A673 (cell line): ENCODE measurements at regions not wholly inside any gene's neighbourhood (a gene's known extent, or its start where the extent isn't known, plus 50 kb on each side); places are given as distances from the start of the nearest gene placed in this dataset.

Experiments used
- BruUV-seq: library from RNA; stranded (reverse); fragments of 400-500 nt; replicated peaks from 2 replicates; lab custom pipeline; 2021; lab: Mats Ljungman, UMichigan
- CTCF ChIA-PET: fragments of 300-600 bp; sonication (Branson Sonifier 250); formaldehyde crosslinking; loops from one replicate; lab custom pipeline; 2022; ENCODE audit warnings: antibody characterized with exemption; lab: Charles Lee
- POLR2A ChIA-PET: fragments of 300-600 bp; sonication (Branson Sonifier 250); formaldehyde crosslinking; loops from one replicate; lab custom pipeline; 2022; ENCODE audit warnings: antibody characterized with exemption; ENCODE audit not compliant: low non-redundant PET; lab: Charles Lee
- DNase-seq: peaks from one replicate; pipeline ENCODE4 v3.0.0-alpha.2; 2015; ENCODE audit warnings: low spot score
- H3K27ac ChIP-seq: fragments of 200-600 bp; sonication (generic); 2 replicates; pipeline ENCODE4 v1.5.1; 2016; ENCODE audit warnings: mixed run types, low read depth, mild to moderate bottlenecking, mixed read lengths, antibody characterized with exemption, low read length; ENCODE audit not compliant: poor library complexity, severe bottlenecking
- H3K27me3 ChIP-seq: fragments of 200-600 bp; sonication (generic); replicated peaks from 2 replicates; pipeline ENCODE4 v1.6.1; 2017; ENCODE audit warnings: mixed run types, low read depth, mild to moderate bottlenecking, mixed read lengths, antibody characterized with exemption, low read length; ENCODE audit not compliant: insufficient read depth, poor library complexity
- H3K36me3 ChIP-seq: fragments of 200-600 bp; sonication (generic); 2 replicates; pipeline ENCODE4 v1.6.1; 2016; ENCODE audit warnings: mixed run types, mild to moderate bottlenecking, mixed read lengths, antibody characterized with exemption, low read length; ENCODE audit not compliant: insufficient read depth, poor library complexity, severe bottlenecking
- H3K4me1 ChIP-seq: fragments of 200-600 bp; sonication (generic); 2 replicates; pipeline ENCODE4 v1.6.1; 2017; ENCODE audit warnings: mixed run types, mild to moderate bottlenecking, mixed read lengths, antibody characterized with exemption, low read length; ENCODE audit not compliant: insufficient read depth, poor library complexity, severe bottlenecking
- H3K4me3 ChIP-seq: fragments of 200-600 bp; sonication (generic); 2 replicates; pipeline ENCODE4 v1.5.1; 2016; ENCODE audit warnings: low read depth, mixed run types, mild to moderate bottlenecking, mixed read lengths, low read length; ENCODE audit not compliant: poor library complexity, severe bottlenecking
- H3K9me3 ChIP-seq: fragments of 200-600 bp; sonication (generic); 2 replicates; pipeline ENCODE4 v1.6.1; 2016; ENCODE audit warnings: mixed run types, low read depth, mild to moderate bottlenecking, mixed read lengths, antibody characterized with exemption, low read length; ENCODE audit not compliant: poor library complexity, severe bottlenecking
- CTCF ChIP-seq: fragments of 300-800, 200-600 bp; sonication (generic); conservative IDR thresholded peaks from 2 replicates; pipeline ENCODE4 v1.5.1; 2017; ENCODE audit warnings: low read depth, mild to moderate bottlenecking, antibody characterized with exemption, low read length, moderate library complexity, mixed read lengths
- EZH2 ChIP-seq: fragments of 200-600 bp; sonication (generic); IDR thresholded peaks from 2 replicates; pipeline ENCODE4 v1.6.1; 2017; ENCODE audit warnings: borderline replicate concordance, low read depth, mild to moderate bottlenecking, mixed read lengths, antibody characterized with exemption, low read length; ENCODE audit not compliant: poor library complexity, severe bottlenecking
- intact Hi-C: fragments of 100-400 bp; cut with micrococcal nuclease; formaldehyde crosslinking; loops from one replicate; pipeline ENCODE4 v1.10.0; 2022; ENCODE audit not compliant: unreplicated experiment

GRCh38 chr13:31049083-31049482, 112.6 kb downstream of the HSPH1 start:
- Histone ChIP-seq H3K36me3 (no peaks in the 10 kb centered on the region), H3K27ac (no peak overlapping the region), H3K27me3 (no peaks in the 10 kb centered on the region), H3K4me3 (no peak overlapping the region), H3K9me3 (no peaks in the 10 kb centered on the region), H3K4me1 (peaks cover 37% of the 10 kb centered on the region)
- CTCF ChIA-PET, result no interaction called here
- POLR2A ChIA-PET, result no interaction called here
- no peak for DNase-seq
- intact Hi-C loops, result no loop called here
- TF ChIP-seq CTCF (no peak), EZH2 (no peak)
- BruUV-seq, result no TSS peak

- no TSS peak for BruUV-seq
- Histone ChIP-seq H3K4me3 (no peak overlapping the region), H3K36me3 (no peaks in the 10 kb centered on the region), H3K4me1 (peaks cover 43% of the 10 kb centered on the region), H3K27me3 (no peaks in the 10 kb centered on the region), H3K9me3 (no peaks in the 10 kb centered on the region), H3K27ac (no peak overlapping the region)
- intact Hi-C loops, result no loop called here
- ChIA-PET POLR2A (interaction anchor here (0.7 kb wide), 1 partner anchor 9 kb away, joined by 3 read pairs; no protein-coding TSS in a partner anchor), CTCF (no interaction called here)
- no peak for DNase-seq
- TF ChIP-seq EZH2, result no peak
- TF ChIP-seq CTCF, result no peak
Measured at GRCh38 chr13:31048521-31048920, 113.2 kb downstream of the HSPH1 start.

GRCh38 chr13:31046711-31047279, 114.3 kb downstream of the TEX26 start:
- TF ChIP-seq CTCF, result no peak
- TF ChIP-seq EZH2, result no peak
- Histone ChIP-seq H3K9me3 (no peaks in the 10 kb centered on the region), H3K27me3 (no peaks in the 10 kb centered on the region), H3K4me3 (peak overlapping the region; percentile 5), H3K36me3 (no peaks in the 10 kb centered on the region), H3K4me1 (peaks cover 44% of the 10 kb centered on the region), H3K27ac (peak overlapping the region; percentile 68)
- intact Hi-C loops, result no loop called here
- CTCF ChIA-PET, result interaction anchor here (0.5 kb wide), 1 partner anchor 9 kb away, joined by 5 read pairs; no protein-coding TSS in a partner anchor
- BruUV-seq, result no TSS peak
- peak; percentile 91 for DNase-seq
- POLR2A ChIA-PET, result interaction anchor here (0.6 kb wide), 3 partner anchors 9 to 51 kb away, joined by 3 to 4 read pairs (median 3); no protein-coding TSS in a partner anchor
